GM19324 (cell line): ENCODE measurements at regions not wholly inside any gene's neighbourhood (a gene's known extent, or its start where the extent isn't known, plus 50 kb on each side); places are given as distances from the start of the nearest gene placed in this dataset.
A peak's percentile ranks its signal among the peaks of the same experiment; 100 is the strongest.

Source experiments
- ATAC-seq: cut with Tn5 transposase; IDR thresholded peaks from one replicate; pipeline ENCODE4 v1.9.1; 2021; ENCODE audit warnings: mild to moderate bottlenecking, moderate library complexity; ENCODE audit not compliant: unreplicated experiment, low FRiP score

GRCh38 chr4:138894709-138895108 is 120.9 kb upstream of the NOCT start:
- no peak for ATAC-seq

DNA sequence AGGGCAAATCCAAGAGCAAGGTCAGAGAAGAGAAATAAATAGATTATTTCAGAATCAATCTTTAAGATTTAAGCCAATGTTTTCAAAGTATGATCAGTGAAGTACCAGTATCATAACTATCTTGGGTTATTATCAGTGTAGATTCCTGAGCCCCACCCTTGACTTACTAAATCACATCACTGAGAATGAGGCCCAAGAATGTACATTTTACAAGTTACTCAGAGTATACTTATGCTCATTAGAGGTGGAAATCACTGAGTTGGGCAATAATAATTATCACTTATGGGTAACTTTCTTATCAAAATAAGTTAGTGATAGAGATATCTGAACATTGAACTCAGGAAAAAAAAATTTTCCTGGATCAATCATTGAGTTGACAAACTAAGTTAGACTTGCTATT is 121.6 kb upstream of the NOCT start:
- no peak for ATAC-seq

- no peak for ATAC-seq
Measured at GRCh38 chr4:138892483-138893407, 122.8 kb upstream of the NOCT start.

DNA sequence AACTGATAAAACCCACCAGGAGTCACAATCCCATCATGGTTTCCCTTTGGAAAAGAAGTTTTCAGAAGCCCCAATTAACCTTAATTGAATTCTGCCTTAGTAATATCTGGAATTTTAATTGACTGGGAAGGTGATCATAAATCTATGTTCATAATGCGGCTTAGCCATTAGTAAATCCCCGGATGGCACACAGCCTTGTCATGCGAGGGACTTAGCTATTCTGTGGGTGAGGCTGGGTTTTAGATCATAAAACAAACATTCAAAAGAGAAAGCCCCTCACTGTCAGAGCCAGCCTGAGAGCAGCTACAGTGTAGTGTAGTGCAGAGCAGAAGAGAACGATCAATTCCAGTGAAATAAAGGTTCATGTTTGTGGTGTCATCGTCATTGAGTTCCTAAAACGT is 124.0 kb upstream of the NOCT start:
- no peak for ATAC-seq

DNA sequence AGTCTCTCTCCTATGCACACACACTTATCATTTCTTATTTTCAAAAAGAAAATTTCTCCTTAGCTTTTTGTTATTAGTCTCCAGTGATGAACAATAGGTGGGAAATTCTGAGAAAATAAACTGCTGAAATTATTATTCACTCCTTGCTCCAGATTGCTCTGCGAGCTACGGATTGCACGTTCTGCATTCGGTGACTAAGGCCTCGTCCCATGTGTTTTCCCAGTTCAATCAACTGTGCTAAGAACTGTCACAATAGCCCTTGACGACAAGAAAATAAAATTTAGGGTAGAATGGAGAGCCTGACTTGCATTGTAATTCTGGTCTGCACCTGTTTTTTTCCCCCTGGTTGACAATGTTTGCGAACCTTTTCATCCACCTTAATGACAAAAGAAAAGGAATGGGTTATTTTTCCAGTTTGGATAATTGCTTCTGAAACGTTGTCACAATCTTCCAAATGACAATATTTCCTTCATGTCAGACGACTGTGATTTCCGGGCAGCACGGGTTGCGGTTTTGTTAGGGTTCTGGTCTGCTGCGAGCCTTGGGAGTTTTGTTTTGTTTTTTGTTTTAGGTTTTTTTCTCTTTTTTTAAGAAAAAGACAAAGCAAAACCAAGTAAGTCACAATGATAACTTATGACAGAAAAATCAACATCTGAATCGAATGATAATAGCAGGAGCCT is 124.5 kb upstream of the NOCT start:
- ATAC-seq = no peak

DNA sequence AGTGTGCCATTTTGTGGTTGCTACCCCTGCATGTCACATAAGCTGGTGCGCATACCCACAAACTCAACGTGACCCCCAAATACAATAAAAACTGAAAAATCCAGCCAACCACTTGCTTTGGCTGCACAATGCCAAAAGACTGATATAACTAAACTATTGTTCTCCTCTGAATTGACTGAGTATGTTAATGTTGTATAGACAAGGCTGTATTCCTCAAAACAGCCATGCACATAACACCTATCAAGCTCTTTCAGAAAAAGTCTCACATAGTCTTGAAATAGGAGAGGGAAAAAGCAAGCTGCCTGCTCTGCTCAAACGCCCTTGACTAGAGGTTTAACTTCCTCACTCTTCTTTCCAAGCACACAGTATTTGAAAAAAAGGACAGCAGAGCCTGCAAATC is 126.4 kb upstream of the NOCT start:
- no peak for ATAC-seq

- ATAC-seq = no peak
Measured at GRCh38 chr4:138887741-138888140, 127.8 kb upstream of the NOCT start.

DNA sequence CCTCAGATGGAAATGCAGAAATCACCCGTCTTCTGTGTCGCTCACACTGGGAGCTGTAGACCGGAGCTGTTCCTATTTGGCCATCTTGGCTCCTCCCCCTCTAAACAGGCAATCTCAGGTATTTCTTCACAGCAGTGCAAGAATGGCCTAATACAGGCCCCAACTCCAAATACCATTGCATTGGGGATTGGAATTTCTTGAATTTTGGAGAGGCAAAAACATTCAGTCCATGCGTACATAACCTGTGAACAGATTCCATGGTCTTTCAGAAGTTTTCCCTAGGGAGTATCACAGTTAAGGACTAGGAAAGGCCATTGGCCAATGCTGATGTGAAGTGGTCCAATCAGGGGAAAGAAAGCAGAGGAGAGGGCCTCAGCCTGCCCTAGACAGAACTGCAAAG is 128.2 kb upstream of the NOCT start:
- no peak for ATAC-seq

DNA sequence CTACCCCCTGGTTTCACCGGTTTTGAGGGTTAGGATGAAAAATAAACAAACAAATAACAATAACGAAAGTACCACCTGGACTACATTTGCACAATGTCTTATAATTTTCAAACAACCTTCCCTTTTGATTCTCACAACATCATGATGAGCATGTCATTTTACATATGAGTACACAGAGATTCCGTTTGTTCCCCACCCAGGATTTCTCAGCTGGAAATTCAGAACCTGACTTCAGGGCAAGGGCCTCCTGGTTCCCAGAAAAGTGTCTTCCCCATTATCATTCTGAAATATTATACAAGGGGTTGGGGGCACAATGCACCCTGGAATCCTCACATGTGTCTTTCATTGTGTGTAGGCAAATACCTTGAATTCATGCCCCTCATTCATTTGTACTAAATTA is 135.8 kb upstream of the NOCT start:
- no peak for ATAC-seq

- ATAC-seq = no peak
Measured at GRCh38 chr4:138875891-138876608, 139.5 kb upstream of the NOCT start.

DNA sequence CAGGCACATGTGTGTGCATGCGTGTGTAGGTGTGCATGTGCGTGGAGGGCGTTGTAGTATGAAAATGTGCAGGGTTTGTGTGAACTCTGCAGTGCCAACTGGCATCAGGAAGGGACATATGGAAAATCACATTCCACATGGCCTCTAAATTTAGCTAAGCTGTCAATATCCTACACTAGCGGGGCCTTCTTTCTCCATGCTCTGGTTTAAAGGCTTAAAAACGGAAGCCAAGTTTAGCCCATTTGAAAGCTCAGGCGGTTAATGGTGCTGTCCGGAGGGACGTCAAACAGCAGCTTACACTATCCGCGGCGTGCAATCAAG is 144.1 kb upstream of the NOCT start:
- no peak for ATAC-seq

DNA sequence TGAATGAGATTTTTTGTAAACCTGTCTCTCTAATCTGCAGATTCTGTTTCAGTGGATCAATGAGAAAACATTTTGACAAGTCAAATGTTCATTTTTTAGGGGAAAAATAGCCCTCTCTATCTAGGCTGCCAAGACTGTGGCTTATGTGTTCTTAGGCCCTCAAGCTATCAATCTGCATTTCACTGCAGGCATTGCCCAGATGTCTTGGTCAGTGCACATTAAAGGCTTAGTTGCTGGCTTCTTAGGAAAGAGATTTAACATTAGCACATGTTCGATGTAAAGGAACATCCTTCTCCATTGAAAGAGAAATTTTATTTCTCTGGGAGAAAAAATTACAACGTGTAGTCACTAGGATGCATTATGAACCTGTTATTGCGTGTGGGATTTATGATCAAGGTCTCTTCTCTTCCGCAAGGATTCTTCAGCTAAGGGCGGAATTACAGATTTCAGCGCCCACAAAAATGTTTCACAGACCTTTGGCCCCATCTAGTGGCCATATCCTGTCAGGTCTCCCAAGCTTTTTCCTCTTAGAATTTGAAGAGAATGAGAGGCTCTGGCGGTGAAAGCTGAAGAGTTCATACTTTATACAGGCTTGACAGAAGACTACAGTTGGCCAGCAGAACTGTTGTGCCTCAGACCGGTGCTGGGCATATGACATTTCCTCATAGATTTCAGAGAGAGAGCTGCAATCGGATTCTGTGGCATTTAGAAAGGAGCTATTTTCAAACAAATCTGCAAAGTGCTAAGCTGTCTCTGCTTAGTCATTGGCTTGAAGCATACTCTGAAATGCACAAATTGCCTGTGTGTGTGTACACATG is 144.6 kb upstream of the NOCT start:
- ATAC-seq = peak; percentile 63

- ATAC-seq = no peak
Measured at GRCh38 chr4:138869631-138870030, 145.9 kb upstream of the NOCT start.

DNA sequence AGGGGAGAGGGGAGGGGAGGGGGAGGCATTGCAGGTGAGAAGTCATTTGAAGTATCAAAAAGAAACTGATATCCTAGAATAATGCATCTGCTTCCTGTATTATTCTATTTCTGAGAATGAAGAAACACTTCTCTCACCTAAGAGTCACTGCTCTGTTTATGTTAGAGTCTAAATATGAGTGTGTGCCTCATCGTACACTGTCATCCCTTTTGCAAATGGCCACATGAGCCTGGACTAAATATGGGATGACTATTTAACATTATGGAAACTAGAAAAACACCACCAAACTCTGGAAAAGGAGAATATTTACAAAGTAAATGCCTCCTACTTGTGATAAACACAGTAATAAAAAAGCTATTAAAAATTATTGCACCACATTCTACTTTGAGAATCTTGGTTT is 146.4 kb upstream of the NOCT start:
- no peak for ATAC-seq

DNA sequence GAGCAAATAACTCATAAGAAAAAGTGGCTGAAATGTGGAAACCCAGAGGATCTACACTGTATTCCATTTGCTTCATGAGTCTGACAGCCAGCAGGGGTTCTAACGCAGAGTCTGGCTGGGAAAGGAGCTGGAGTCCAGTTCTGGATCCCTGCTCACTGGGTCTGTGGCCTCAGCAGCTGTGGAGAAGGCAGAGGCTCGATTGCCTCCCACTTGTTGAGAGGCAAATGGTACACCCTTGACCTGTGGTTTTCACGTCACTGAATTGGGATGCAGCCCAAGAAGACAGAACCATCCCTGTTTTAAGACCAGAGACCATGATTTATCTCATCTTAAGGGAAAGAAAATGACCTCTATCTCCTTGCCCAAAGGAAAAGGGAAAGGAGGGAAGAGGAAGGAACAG is 147.0 kb upstream of the NOCT start:
- ATAC-seq = no peak

- no peak for ATAC-seq
Measured at GRCh38 chr4:138867404-138867803, 148.2 kb upstream of the NOCT start.

DNA sequence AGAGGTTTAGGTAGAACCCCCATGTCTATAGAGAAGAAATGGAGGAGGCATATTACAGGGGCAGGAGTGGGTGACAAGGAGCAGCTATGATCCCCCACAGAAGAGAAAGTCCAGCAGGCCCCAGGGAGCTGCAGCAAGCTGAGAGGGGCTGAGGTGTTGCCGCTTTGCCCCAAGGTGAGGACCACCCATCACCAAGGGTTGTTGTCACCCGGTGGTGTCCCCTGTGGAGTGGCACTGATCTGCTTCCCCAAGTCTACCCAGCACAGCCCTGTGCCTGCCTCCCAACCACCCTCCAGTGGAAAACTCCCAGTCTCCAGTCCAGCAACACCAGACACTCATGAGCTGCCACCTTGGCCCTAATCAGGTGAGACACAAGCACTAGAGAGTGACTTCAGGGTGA is 149.3 kb upstream of the NOCT start:
- ATAC-seq = no peak

GRCh38 chr4:138865765-138866164 is 149.8 kb upstream of the NOCT start:
- no peak for ATAC-seq

DNA sequence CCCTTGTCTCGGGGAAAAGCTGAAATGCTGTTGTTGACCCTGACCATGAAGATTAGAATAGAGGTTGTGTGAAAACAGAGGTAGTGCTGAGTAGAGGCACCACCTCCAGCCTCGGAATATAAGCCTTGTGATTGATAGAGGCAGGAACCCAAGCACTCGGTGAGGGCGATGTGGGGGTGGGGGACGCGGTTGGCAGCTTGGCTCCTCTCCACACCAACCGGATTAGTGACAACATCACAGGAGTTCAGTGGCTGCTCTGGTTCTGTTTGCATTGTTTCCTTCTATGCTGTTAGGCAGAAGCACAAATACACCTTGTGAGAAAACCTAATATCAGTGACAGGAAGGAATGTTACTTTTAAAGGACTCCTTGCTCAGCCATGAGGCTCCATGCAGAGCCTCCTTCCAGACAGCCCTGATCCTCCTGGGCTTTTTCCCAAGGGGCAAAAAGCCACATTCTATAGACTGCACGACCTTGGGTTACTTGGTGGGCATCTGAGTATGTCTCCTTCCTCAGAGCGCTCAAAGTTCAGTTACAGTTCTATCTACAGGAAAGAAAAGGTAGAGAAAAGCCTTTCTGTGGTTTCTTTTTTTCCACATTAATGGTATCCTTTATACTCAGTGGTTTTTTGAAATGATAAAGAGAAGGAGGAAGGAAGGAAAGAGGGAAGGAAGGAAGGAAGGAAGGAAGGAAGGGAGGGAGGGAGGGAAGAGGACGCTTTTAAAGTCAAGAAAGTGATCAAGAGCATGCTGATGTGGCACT is 150.4 kb upstream of the NOCT start:
- no peak for ATAC-seq

DNA sequence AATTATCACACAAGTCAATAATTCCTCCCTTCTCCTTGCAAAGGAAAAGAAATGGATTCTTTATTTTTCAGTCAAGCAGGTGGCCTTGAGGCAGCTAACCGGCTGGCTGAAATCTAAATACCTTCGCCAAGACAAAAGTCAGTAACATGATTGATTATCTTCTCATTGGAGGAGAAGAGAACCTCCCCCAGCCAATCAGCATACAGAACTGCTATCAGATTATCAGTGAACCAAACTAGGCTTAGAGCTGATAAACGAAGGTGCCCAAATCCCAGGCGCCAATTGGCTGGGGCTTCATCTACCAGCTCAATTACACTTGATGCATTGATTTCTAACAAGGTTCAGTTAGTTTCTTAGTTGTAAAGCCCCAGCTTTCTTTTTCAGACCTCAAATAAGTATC is 152.4 kb upstream of the NOCT start:
- no peak for ATAC-seq
